ENCODE measurements at regions not wholly inside any gene's neighbourhood (a gene's known extent, or its start where the extent isn't known, plus 50 kb on each side); places are given as distances from the start of the nearest gene placed in this dataset.
"Not testable (repeated sequence)": the region's sequence is repeated elsewhere in the genome, so short reads cannot be mapped to it uniquely, and the experiment has no call there.

DNA sequence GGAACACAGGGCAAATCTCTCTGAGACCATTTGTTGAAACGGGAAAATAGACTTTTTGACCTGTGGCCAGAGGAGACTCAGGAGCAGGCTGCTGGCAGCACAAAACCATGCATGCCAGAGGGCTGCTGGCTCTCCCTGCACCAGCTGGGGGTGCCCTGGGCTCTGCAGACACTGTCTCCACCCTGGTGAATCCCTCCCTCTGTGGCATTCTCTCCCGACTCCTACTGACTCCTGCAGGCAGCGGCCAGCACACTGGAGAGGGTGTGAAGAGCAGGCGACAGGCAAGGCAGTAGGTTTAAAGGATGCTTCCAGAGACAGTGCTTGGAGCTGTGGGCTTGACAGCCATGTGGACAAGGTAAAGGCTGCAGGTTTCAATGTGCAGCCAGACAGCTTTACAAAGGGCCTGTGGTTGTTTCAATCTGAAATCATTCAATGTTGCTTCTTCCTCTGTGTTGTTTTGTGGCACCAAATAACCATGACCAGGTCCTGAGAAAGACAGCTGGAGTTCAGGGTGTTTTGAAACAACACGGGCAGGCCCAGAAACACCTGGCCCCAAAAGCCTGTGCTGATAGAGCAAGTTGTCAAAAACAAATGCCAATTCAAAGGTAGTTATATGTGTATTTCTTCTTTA is 431.0 kb upstream of the ATP10A start:
- H3K4me3 ChIP-seq (ENCODE audit: insufficient read depth, low read depth, low read length), result no peak overlapping the region
- 46 to 49% methylated on average over 5 of the region's 5 CpGs for WGBS, 2 experiments
- H3K27me3 ChIP-seq (ENCODE audit: control insufficient read depth, insufficient read depth, low read length, poor library complexity, severe bottlenecking), result no peaks in the 10 kb centered on the region
- H3K9me3 ChIP-seq (ENCODE audit: control insufficient read depth, low read length), result no peaks in the 10 kb centered on the region
- H3K36me3 ChIP-seq (ENCODE audit: control insufficient read depth, insufficient read depth, low read length), result no peaks in the 10 kb centered on the region
- H3K27ac ChIP-seq (ENCODE audit: insufficient read depth, low read depth, low read length, poor library complexity, severe bottlenecking), result no peak overlapping the region
- H3K4me1 ChIP-seq (ENCODE audit: control insufficient read depth, insufficient read depth, low read length), result peaks cover 6% of the 10 kb centered on the region

DNA sequence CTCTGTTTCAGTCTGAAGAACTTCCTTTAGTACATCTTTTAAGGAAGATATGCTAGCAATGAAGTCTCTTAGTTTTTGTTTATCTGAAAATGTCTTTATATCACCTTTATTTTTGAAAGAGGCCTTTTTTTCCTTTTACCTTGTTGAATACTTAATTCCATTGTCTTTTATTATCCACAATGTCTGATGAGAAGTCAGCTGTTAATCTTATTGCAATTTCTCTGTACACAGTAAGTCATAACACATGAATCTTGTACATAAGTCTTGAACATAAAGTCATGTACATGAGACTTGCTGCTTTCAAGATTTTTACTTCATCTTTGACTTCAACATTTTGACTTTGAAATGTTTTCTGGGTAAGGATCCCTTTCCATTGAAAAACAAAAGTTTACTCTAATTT is 424.3 kb upstream of the ATP10A start:
- H3K9me3 ChIP-seq (ENCODE audit: control insufficient read depth, low read length), result no peaks in the 10 kb centered on the region
- H3K36me3 ChIP-seq (ENCODE audit: control insufficient read depth, insufficient read depth, low read length), result no peaks in the 10 kb centered on the region
- H3K4me1 ChIP-seq (ENCODE audit: control insufficient read depth, insufficient read depth, low read length), result no peaks in the 10 kb centered on the region
- H3K27ac ChIP-seq (ENCODE audit: insufficient read depth, low read depth, low read length, poor library complexity, severe bottlenecking), result no peak overlapping the region
- H3K27me3 ChIP-seq (ENCODE audit: control insufficient read depth, insufficient read depth, low read length, poor library complexity, severe bottlenecking), result no peaks in the 10 kb centered on the region
- H3K4me3 ChIP-seq (ENCODE audit: insufficient read depth, low read depth, low read length), result no peak overlapping the region

DNA sequence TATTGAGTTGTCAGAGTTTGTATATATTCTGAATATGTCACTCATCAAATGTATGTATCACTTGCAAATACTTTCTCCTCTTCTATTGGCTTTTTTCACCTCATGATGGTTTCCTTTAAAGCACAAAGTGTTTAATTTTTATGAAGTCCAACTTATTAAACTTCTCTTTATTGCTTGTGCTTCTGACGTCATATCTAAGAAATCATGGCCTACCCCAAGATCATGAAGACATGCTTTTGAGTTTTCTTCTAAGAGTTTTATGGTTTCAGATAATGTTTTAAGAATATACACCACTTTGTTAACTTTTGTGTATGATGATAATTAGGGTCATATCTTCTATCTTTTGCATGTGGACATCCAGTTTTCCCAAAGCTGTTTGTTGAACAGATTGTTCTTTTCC is 417.2 kb upstream of the ATP10A start:
- Histone ChIP-seq H3K4me3 (ENCODE audit: insufficient read depth, low read depth, low read length) (no peak overlapping the region), H3K27ac (ENCODE audit: insufficient read depth, low read depth, low read length, poor library complexity, severe bottlenecking) (no peak overlapping the region)
- 88 to 100% methylated on average over 1 of the region's 1 CpG for WGBS, 2 experiments

DNA sequence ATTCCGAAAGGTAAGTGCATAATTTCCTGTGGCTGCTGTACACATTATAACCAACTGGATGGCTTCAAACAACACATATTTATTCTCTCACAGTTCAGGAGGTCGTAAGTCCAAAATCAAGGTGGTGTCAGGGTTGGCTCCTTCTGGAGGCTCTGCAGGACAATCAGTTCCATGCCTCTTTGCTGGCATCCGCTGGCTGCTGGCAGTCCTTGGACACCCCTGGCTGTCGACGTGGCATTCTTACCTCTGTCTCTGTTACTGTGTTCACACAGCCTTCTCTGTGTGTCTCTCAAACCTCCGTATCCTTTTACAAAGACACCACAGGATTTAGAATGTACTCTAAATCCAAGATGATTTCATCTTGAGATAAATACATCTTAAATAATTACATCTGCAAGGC is 398.8 kb upstream of the ATP10A start:
- 91 to 93% methylated on average over 6 of the region's 6 CpGs for WGBS, 2 experiments

More for the DNA sequence above, 417.2 kb upstream of the ATP10A start:
- H3K27me3 ChIP-seq (ENCODE audit: control insufficient read depth, insufficient read depth, low read length, poor library complexity, severe bottlenecking), result no peaks in the 10 kb centered on the region
- H3K9me3 ChIP-seq (ENCODE audit: control insufficient read depth, low read length), result no peaks in the 10 kb centered on the region
- no peaks in the 10 kb centered on the region for H3K4me1 ChIP-seq (ENCODE audit: control insufficient read depth, insufficient read depth, low read length)
- H3K36me3 ChIP-seq (ENCODE audit: control insufficient read depth, insufficient read depth, low read length), result no peaks in the 10 kb centered on the region

DNA sequence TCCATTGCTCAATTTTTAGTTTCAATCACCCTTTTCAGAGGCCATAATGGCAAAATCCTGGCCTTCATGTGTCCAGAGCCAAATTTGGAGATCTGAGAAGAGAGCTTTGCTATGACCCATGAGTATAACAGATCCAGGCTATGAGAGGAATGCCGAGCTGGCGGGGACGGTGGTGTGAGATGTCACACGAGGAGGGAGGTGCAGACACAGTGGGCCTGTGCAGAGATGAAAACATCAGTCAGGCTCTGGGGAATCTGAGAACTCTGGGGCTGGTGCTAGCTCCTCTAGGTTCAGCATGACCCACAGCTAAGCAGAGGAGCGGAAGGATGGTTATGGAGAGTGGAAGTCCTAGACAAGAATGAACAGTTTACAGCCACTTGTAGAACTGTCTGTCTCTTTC is 398.3 kb upstream of the ATP10A start:
- Histone ChIP-seq H3K4me3 (ENCODE audit: insufficient read depth, low read depth, low read length) (no peak overlapping the region), H3K9me3 (ENCODE audit: control insufficient read depth, low read length) (no peaks in the 10 kb centered on the region)
- 90 to 91% methylated on average over 5 of the region's 5 CpGs for WGBS, 2 experiments

More for the DNA sequence above, 398.8 kb upstream of the ATP10A start:
- Histone ChIP-seq H3K4me3 (ENCODE audit: insufficient read depth, low read depth, low read length) (no peak overlapping the region), H3K36me3 (ENCODE audit: control insufficient read depth, insufficient read depth, low read length) (no peaks in the 10 kb centered on the region), H3K9me3 (ENCODE audit: control insufficient read depth, low read length) (no peaks in the 10 kb centered on the region), H3K4me1 (ENCODE audit: control insufficient read depth, insufficient read depth, low read length) (no peaks in the 10 kb centered on the region), H3K27ac (ENCODE audit: insufficient read depth, low read depth, low read length, poor library complexity, severe bottlenecking) (no peak overlapping the region), H3K27me3 (ENCODE audit: control insufficient read depth, insufficient read depth, low read length, poor library complexity, severe bottlenecking) (no peaks in the 10 kb centered on the region)

DNA sequence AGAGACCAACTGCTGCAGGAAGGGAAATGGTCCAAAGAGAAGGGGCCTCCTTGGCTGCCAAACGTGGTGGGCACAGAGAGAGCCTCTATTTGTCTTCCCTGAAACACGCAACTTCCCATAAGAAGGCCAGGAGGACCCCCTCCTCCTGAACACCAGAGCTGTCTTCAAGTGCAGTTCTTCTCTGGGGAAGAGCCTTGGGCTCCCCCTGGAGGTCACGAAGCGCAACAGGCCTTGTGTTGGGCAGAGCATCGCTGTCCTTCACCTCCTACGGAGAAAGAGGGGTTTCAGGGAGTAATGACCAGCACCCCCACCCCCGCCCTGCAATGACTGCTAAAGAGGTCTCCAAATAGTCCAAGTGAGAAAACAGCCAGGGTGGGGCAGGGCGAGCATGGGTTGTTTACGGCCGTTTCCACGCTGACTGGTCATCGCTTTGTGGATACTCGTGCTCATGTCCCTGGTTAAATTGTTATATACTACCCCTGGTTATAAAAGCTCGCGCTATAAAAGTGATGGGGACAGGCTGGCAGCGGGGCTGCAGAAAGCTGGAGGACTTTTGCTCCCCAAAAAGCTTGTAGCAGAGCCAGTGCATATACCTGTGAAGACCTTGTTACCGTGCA is 397.5 kb upstream of the ATP10A start:
- H3K27me3 ChIP-seq (ENCODE audit: control insufficient read depth, insufficient read depth, low read length, poor library complexity, severe bottlenecking), result no peaks in the 10 kb centered on the region
- H3K9me3 ChIP-seq (ENCODE audit: control insufficient read depth, low read length), result no peaks in the 10 kb centered on the region
- no peaks in the 10 kb centered on the region for H3K4me1 ChIP-seq (ENCODE audit: control insufficient read depth, insufficient read depth, low read length)
- H3K27ac ChIP-seq (ENCODE audit: insufficient read depth, low read depth, low read length, poor library complexity, severe bottlenecking), result no peak overlapping the region
- H3K36me3 ChIP-seq (ENCODE audit: control insufficient read depth, insufficient read depth, low read length), result no peaks in the 10 kb centered on the region
- WGBS, 2 experiments, result 56 to 57% methylated on average over 17 of the region's 17 CpGs
- H3K4me3 ChIP-seq (ENCODE audit: insufficient read depth, low read depth, low read length), result no peak overlapping the region

More for the DNA sequence above, 398.3 kb upstream of the ATP10A start:
- no peaks in the 10 kb centered on the region for H3K36me3 ChIP-seq (ENCODE audit: control insufficient read depth, insufficient read depth, low read length)
- no peaks in the 10 kb centered on the region for H3K27me3 ChIP-seq (ENCODE audit: control insufficient read depth, insufficient read depth, low read length, poor library complexity, severe bottlenecking)
- H3K4me1 ChIP-seq (ENCODE audit: control insufficient read depth, insufficient read depth, low read length), result no peaks in the 10 kb centered on the region
- H3K27ac ChIP-seq (ENCODE audit: insufficient read depth, low read depth, low read length, poor library complexity, severe bottlenecking), result no peak overlapping the region

DNA sequence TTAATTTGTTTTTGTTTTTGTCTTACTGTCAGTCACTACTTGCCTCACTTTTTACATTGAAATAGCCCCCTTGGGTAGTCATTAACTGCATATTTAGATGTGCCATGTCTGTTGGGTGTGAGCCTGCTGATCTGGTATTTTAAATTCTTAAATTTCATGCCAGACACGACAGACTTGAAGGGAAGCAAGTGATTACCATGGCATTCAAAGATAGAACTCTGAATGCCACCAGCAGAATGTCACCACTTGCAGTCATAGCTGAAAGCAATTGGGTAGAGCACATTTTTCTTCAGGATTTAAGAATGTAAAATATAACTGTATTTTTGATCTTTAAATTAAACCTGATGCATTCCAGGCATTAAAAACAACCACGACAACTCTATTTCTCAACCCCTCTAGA is 396.5 kb upstream of the ATP10A start:
- 79 to 84% methylated on average over 2 of the region's 2 CpGs for WGBS, 2 experiments
- H3K9me3 ChIP-seq (ENCODE audit: control insufficient read depth, low read length), result no peaks in the 10 kb centered on the region
- no peaks in the 10 kb centered on the region for H3K36me3 ChIP-seq (ENCODE audit: control insufficient read depth, insufficient read depth, low read length)
- no peak overlapping the region for H3K4me3 ChIP-seq (ENCODE audit: insufficient read depth, low read depth, low read length)
- H3K27me3 ChIP-seq (ENCODE audit: control insufficient read depth, insufficient read depth, low read length, poor library complexity, severe bottlenecking), result no peaks in the 10 kb centered on the region
- H3K4me1 ChIP-seq (ENCODE audit: control insufficient read depth, insufficient read depth, low read length), result no peaks in the 10 kb centered on the region
- no peak overlapping the region for H3K27ac ChIP-seq (ENCODE audit: insufficient read depth, low read depth, low read length, poor library complexity, severe bottlenecking)

DNA sequence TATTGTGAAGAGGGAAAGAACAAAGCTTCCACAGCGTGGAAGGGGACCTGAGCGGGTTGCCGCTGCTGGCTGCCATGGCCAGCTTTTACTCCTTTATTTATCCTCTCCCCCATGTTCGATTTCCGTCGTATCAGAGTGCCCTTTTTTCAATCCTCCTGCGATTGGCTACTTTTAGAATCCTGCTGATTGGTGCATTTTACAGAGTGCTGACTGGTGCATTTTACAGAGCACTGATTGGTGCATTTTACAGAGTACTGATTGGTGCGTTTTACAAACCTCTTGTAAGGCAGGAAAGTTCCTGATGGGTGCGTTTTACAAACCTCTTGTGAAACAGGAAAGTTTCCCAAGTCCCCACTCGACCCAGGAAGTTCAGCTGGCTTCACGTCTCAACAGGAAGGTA is 381.7 kb upstream of the ATP10A start:
- not testable (repeated sequence) for H3K27me3 ChIP-seq (ENCODE audit: control insufficient read depth, insufficient read depth, low read length, poor library complexity, severe bottlenecking); H3K4me1 ChIP-seq (ENCODE audit: control insufficient read depth, insufficient read depth, low read length); H3K27ac ChIP-seq (ENCODE audit: insufficient read depth, low read depth, low read length, poor library complexity, severe bottlenecking); H3K4me3 ChIP-seq (ENCODE audit: insufficient read depth, low read depth, low read length); H3K36me3 ChIP-seq (ENCODE audit: control insufficient read depth, insufficient read depth, low read length); H3K9me3 ChIP-seq (ENCODE audit: control insufficient read depth, low read length)
- 96 to 98% methylated on average over 11 of the region's 11 CpGs for WGBS, 2 experiments

DNA sequence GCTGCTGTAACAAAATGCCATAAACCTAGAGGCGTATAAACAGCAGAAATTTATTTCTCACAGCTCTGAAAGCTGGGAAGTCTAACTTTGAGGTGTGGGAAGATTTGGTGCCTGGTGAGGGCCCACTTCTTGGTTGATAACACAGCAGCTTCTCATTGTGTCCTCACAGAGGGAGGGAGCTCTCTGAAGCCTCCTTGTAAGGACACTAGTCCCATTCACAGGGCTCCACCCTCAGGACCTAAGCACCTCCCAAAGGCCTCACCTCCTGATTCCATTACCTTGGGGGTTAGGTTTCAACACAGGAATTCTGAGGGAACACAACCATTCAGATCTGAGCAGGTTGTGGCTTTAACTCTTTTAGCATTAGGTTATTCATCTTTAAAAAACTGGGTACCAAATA is 380.3 kb upstream of the ATP10A start:
- H3K4me1 ChIP-seq (ENCODE audit: control insufficient read depth, insufficient read depth, low read length), result no peaks in the 10 kb centered on the region
- H3K27ac ChIP-seq (ENCODE audit: insufficient read depth, low read depth, low read length, poor library complexity, severe bottlenecking), result no peak overlapping the region
- no peaks in the 10 kb centered on the region for H3K36me3 ChIP-seq (ENCODE audit: control insufficient read depth, insufficient read depth, low read length)
- 92 to 95% methylated on average over 1 of the region's 1 CpG for WGBS, 2 experiments
- H3K27me3 ChIP-seq (ENCODE audit: control insufficient read depth, insufficient read depth, low read length, poor library complexity, severe bottlenecking), result no peaks in the 10 kb centered on the region
- no peak overlapping the region for H3K4me3 ChIP-seq (ENCODE audit: insufficient read depth, low read depth, low read length)
- no peaks in the 10 kb centered on the region for H3K9me3 ChIP-seq (ENCODE audit: control insufficient read depth, low read length)

DNA sequence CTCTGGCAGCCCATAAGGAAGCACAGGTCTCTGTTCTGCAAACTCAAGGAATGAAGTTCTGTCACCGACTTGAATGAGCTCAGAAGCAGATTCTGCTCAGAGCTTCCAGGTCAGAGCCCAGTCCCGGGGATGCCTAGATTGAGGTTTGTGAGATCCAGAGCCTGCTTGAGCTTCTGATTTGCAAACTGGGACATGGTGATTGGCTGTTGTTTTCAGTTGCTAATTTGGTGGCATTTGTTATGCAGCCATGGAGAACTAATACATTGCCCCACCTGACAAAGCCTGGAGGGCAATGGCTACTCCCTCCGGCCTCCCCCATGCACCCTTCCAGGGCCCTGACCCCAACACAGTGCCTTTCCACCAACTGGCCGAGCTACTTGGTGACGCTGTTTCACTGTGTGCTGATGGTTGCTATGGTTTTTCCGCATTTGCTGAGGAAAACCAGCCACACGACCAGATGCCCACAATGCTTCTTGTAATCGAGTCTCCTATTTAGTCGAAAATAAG is 379.5 kb upstream of the ATP10A start:
- 62 to 63% methylated on average over 9 of the region's 9 CpGs for WGBS, 2 experiments
- no peaks in the 10 kb centered on the region for H3K4me1 ChIP-seq (ENCODE audit: control insufficient read depth, insufficient read depth, low read length)
- H3K27me3 ChIP-seq (ENCODE audit: control insufficient read depth, insufficient read depth, low read length, poor library complexity, severe bottlenecking), result no peaks in the 10 kb centered on the region
- no peaks in the 10 kb centered on the region for H3K36me3 ChIP-seq (ENCODE audit: control insufficient read depth, insufficient read depth, low read length)
- no peak overlapping the region for H3K4me3 ChIP-seq (ENCODE audit: insufficient read depth, low read depth, low read length)
- H3K9me3 ChIP-seq (ENCODE audit: control insufficient read depth, low read length), result no peaks in the 10 kb centered on the region
- no peak overlapping the region for H3K27ac ChIP-seq (ENCODE audit: insufficient read depth, low read depth, low read length, poor library complexity, severe bottlenecking)
